WTC11 (cell line): ENCODE measurements at regions not wholly inside any gene's neighbourhood (a gene's known extent, or its start where the extent isn't known, plus 50 kb on each side); places are given as distances from the start of the nearest gene placed in this dataset.

ENCODE experiments used
- ATAC-seq: fragments of 200-7000 bp; cut with Tn5 transposase; 2 replicates; pipeline ENCODE4 v1.10.0; 2021; ENCODE audit warnings: mild to moderate bottlenecking, moderate library complexity
- CTCF ChIA-PET: fragments of 300-600 bp; sonication (Branson Sonifier 250); formaldehyde crosslinking; loops from one replicate; lab custom pipeline; 2021; ENCODE audit warnings: antibody characterized with exemption; lab: Charles Lee
- POLR2A ChIA-PET: fragments of 350-600 bp; sonication (Branson Sonifier 250); formaldehyde crosslinking; loops from one replicate; lab custom pipeline; 2021; ENCODE audit warnings: antibody characterized with exemption; lab: Charles Lee
- DNase-seq: peaks from one replicate; pipeline ENCODE4 v3.0.0; 2021; ENCODE audit warnings: low spot score
- H3K27ac Mint-ChIP-seq: 2 replicates; pipeline ENCODE4 v1.8.0; 2021; ENCODE audit warnings: mixed read lengths
- H3K27me3 Mint-ChIP-seq: 2 replicates; pipeline ENCODE4 v1.8.0; 2021; ENCODE audit warnings: low read depth, mild to moderate bottlenecking, moderate library complexity, mixed read lengths
- H3K36me3 Mint-ChIP-seq: 2 replicates; pipeline ENCODE4 v1.8.0; 2021; ENCODE audit warnings: mixed read lengths
- H3K4me1 Mint-ChIP-seq: 2 replicates; pipeline ENCODE4 v1.8.0; 2022; ENCODE audit warnings: mixed read lengths
- H3K4me3 Mint-ChIP-seq: 2 replicates; pipeline ENCODE4 v1.8.0; 2021; ENCODE audit warnings: mild to moderate bottlenecking, moderate library complexity, mixed read lengths
- H3K9me3 Mint-ChIP-seq: 2 replicates; pipeline ENCODE4 v1.8.0; 2021; ENCODE audit warnings: mixed read lengths
- AFF4 ChIP-seq: sonication (generic); formaldehyde crosslinking; IDR thresholded peaks from 2 replicates; pipeline ENCODE4 v1.8.1; 2023; ENCODE audit warnings: mild to moderate bottlenecking, missing genetic modification reagents, borderline replicate concordance
- ATF3 ChIP-seq: sonication (generic); formaldehyde crosslinking; conservative IDR thresholded peaks from 2 replicates; pipeline ENCODE4 v1.8.1; 2022; ENCODE audit warnings: mild to moderate bottlenecking, missing genetic modification reagents
- ATF6 ChIP-seq: sonication (generic); formaldehyde crosslinking; IDR thresholded peaks from 2 replicates; pipeline ENCODE4 v1.8.1; 2023; ENCODE audit warnings: mild to moderate bottlenecking, missing genetic modification reagents
- IRF2 ChIP-seq: sonication (generic); formaldehyde crosslinking; IDR thresholded peaks from 2 replicates; pipeline ENCODE4 v1.8.0; 2022; ENCODE audit warnings: low read depth, missing genetic modification reagents, borderline replicate concordance
- JUN ChIP-seq: sonication (generic); formaldehyde crosslinking; IDR thresholded peaks from 2 replicates; pipeline ENCODE4 v1.8.0; 2023; ENCODE audit warnings: mild to moderate bottlenecking, missing genetic modification reagents
- SMAD4 ChIP-seq: sonication (generic); formaldehyde crosslinking; IDR thresholded peaks from 2 replicates; pipeline ENCODE4 v1.8.0; 2022; ENCODE audit warnings: mild to moderate bottlenecking, missing genetic modification reagents
- ZNF121 ChIP-seq: sonication (generic); formaldehyde crosslinking; IDR thresholded peaks from 2 replicates; pipeline ENCODE4 v1.8.0; 2023; ENCODE audit warnings: missing genetic modification reagents
- ZNF232 ChIP-seq: sonication (generic); formaldehyde crosslinking; IDR thresholded peaks from 2 replicates; pipeline ENCODE4 v1.8.0; 2022; ENCODE audit warnings: mild to moderate bottlenecking, missing genetic modification reagents
- ZNF263 ChIP-seq: sonication (generic); formaldehyde crosslinking; IDR thresholded peaks from 2 replicates; pipeline ENCODE4 v1.8.1; 2022; ENCODE audit warnings: low read depth, mild to moderate bottlenecking, moderate library complexity, missing genetic modification reagents
- TF ChIP-seq, protein P1 (sequence below): sonication (generic); formaldehyde crosslinking; IDR thresholded peaks from 2 replicates; pipeline ENCODE4 v1.8.0; 2022; ENCODE audit warnings: mild to moderate bottlenecking, missing genetic modification reagents
- TF ChIP-seq, protein P2 (sequence below): sonication (generic); formaldehyde crosslinking; IDR thresholded peaks from 2 replicates; pipeline ENCODE4 v1.8.0; 2023; ENCODE audit warnings: missing genetic modification reagents
- TF ChIP-seq, protein P3 (sequence below): fragments of 250-450 bp; sonication (Bioruptor Pico); IDR thresholded peaks from 2 replicates; pipeline ENCODE4 v1.9.0; 2021; ENCODE audit warnings: mild to moderate bottlenecking, borderline replicate concordance

GRCh38 chr5:154588091-154588774 lies 110.2 kb upstream of the HAND1 start:
- ChIA-PET POLR2A (interaction anchor here (0.5 kb wide), 1 partner anchor 125 kb away, joined by 3 read pairs; no protein-coding TSS in a partner anchor), CTCF (no interaction called here)
- H3K27me3 Mint-ChIP-seq = peaks cover 3% of the 10 kb centered on the region; the same call in 1 of the 2 replicates
- no peak overlapping the region for H3K4me3 Mint-ChIP-seq
- no peaks in the 10 kb centered on the region for H3K9me3 Mint-ChIP-seq
- ATAC-seq (no peak), DNase-seq (no peak)
- no peaks in the 10 kb centered on the region for H3K36me3 Mint-ChIP-seq
- H3K27ac Mint-ChIP-seq = no peak overlapping the region
- TF ChIP-seq ATF3 (CRISPR knock-in tag) = no peak
- TF ChIP-seq SMAD4 = no peak
- TF ChIP-seq ZNF121 (CRISPR knock-in tag) = no peak
- no peak for TF ChIP-seq ATF6 (CRISPR knock-in tag)
- no peak for TF ChIP-seq ZNF232 (CRISPR knock-in tag)
- TF ChIP-seq, protein P1, sequence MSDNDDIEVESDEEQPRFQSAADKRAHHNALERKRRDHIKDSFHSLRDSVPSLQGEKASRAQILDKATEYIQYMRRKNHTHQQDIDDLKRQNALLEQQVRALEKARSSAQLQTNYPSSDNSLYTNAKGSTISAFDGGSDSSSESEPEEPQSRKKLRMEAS (CRISPR knock-in tag) = no peak
- TF ChIP-seq, protein P2, sequence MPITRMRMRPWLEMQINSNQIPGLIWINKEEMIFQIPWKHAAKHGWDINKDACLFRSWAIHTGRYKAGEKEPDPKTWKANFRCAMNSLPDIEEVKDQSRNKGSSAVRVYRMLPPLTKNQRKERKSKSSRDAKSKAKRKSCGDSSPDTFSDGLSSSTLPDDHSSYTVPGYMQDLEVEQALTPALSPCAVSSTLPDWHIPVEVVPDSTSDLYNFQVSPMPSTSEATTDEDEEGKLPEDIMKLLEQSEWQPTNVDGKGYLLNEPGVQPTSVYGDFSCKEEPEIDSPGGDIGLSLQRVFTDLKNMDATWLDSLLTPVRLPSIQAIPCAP (CRISPR knock-in tag) = no peak
- TF ChIP-seq, protein P3, sequence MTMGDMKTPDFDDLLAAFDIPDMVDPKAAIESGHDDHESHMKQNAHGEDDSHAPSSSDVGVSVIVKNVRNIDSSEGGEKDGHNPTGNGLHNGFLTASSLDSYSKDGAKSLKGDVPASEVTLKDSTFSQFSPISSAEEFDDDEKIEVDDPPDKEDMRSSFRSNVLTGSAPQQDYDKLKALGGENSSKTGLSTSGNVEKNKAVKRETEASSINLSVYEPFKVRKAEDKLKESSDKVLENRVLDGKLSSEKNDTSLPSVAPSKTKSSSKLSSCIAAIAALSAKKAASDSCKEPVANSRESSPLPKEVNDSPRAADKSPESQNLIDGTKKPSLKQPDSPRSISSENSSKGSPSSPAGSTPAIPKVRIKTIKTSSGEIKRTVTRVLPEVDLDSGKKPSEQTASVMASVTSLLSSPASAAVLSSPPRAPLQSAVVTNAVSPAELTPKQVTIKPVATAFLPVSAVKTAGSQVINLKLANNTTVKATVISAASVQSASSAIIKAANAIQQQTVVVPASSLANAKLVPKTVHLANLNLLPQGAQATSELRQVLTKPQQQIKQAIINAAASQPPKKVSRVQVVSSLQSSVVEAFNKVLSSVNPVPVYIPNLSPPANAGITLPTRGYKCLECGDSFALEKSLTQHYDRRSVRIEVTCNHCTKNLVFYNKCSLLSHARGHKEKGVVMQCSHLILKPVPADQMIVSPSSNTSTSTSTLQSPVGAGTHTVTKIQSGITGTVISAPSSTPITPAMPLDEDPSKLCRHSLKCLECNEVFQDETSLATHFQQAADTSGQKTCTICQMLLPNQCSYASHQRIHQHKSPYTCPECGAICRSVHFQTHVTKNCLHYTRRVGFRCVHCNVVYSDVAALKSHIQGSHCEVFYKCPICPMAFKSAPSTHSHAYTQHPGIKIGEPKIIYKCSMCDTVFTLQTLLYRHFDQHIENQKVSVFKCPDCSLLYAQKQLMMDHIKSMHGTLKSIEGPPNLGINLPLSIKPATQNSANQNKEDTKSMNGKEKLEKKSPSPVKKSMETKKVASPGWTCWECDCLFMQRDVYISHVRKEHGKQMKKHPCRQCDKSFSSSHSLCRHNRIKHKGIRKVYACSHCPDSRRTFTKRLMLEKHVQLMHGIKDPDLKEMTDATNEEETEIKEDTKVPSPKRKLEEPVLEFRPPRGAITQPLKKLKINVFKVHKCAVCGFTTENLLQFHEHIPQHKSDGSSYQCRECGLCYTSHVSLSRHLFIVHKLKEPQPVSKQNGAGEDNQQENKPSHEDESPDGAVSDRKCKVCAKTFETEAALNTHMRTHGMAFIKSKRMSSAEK (CRISPR knock-in tag) = no peak
- TF ChIP-seq JUN (CRISPR knock-in tag) = no peak
- TF ChIP-seq IRF2 (CRISPR knock-in tag) = no peak
- no peak for TF ChIP-seq AFF4 (CRISPR knock-in tag)
- no peak for TF ChIP-seq ZNF263 (CRISPR knock-in tag)
- H3K4me1 Mint-ChIP-seq = no peaks in the 10 kb centered on the region
